ENCODE measurements at regions not wholly inside any gene's neighbourhood (a gene's known extent, or its start where the extent isn't known, plus 50 kb on each side); places are given as distances from the start of the nearest gene placed in this dataset.

DNA sequence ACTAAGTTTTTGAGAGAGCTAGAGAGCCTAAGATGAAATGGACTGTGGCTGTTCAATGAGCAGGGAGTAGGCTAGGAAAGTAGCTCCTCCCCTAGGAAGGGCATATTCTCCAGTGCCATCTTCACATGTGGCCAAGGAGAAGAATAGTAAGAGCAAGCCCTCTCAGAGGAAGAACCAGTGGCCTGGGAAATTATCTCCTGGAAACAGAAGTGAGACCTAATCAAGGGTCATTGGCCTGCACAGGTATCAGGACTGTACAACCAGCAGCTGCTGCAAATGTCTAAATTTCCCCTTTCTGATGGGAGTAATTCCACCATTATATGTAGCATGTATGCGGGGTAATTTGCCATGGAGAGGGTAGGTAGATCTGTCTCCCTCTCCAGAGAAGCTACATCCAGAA lies 334.8 kb upstream of the RASGEF1B start:
- POLR2A ChIA-PET (ENCODE audit: partially characterized antibody) = no interaction called here
- Histone ChIP-seq H2BK12ac (ENCODE audit: low read depth, low read length) (no peak overlapping the region), H3K9me3 (ENCODE audit: insufficient read depth in 2 of 2, low read depth in 1 of 2, low read length in 1 of 2) (no peaks in the 10 kb centered on the region), H3K23me2 (ENCODE audit: low read depth, low read length) (no peaks in the 10 kb centered on the region), H3K18ac (ENCODE audit: extremely low read depth, low read length) (no peak overlapping the region), H3K23ac (ENCODE audit: insufficient read length) (no peak overlapping the region), H4K91ac (replicated peaks; ENCODE audit: insufficient read length, low read length) (no peak overlapping the region), H4K5ac (ENCODE audit: insufficient read length, low read depth, low read length) (no peak overlapping the region), H3K4ac (replicated peaks; ENCODE audit: insufficient read length, low read depth, low read length) (no peak overlapping the region), H2AK5ac (ENCODE audit: low read depth, low read length) (no peak overlapping the region), H3K79me2 (ENCODE audit: control insufficient read depth in 1 of 2, insufficient read depth in 2 of 2, low read length in 2 of 2) (no peaks in the 10 kb centered on the region), H3K14ac (ENCODE audit: insufficient read length) (no peak overlapping the region), H3K27me3 (replicated peaks in 1 of 4; ENCODE audit: control insufficient read depth in 3 of 4, extremely low read depth in 1 of 4, insufficient read depth in 3 of 4, low read length in 3 of 4) (no peaks in the 10 kb centered on the region), H3K79me1 (ENCODE audit: low read depth, low read length) (no peaks in the 10 kb centered on the region), H2AFZ (ENCODE audit: low read length) (no peak overlapping the region), H2BK5ac (ENCODE audit: low read depth, low read length) (no peak overlapping the region), H3K4me3 (ENCODE audit: extremely low read depth in 1 of 4, insufficient read depth in 2 of 4, low read depth in 3 of 4, low read length in 4 of 4) (no peak overlapping the region), H3K4me1 (replicated peaks in 1 of 4; ENCODE audit: control insufficient read depth in 3 of 4, insufficient read depth in 4 of 4, low read length in 3 of 4) (no peaks in the 10 kb centered on the region), H2BK20ac (ENCODE audit: low read length) (no peak overlapping the region), H3K4me2 (ENCODE audit: insufficient read depth in 1 of 2, low read depth in 2 of 2, low read length in 2 of 2) (no peak overlapping the region), H2BK120ac (replicated peaks; ENCODE audit: low read depth, low read length) (no peak overlapping the region), H4K20me1 (replicated peaks in 1 of 2; ENCODE audit: control insufficient read depth in 1 of 2, insufficient read depth in 2 of 2, low read length in 2 of 2) (no peaks in the 10 kb centered on the region), H3K36me3 (ENCODE audit: control insufficient read depth in 2 of 4, insufficient read depth in 4 of 4, low read length in 3 of 4) (no peaks in the 10 kb centered on the region), H2BK15ac (ENCODE audit: low read length) (no peak overlapping the region), H4K8ac (ENCODE audit: extremely low read depth, insufficient read depth, low read length) (no peak overlapping the region), H3K9ac (replicated peaks in 1 of 4; ENCODE audit: extremely low read depth in 1 of 4, low read depth in 3 of 4, low read length in 3 of 4) (no peak overlapping the region), H3K56ac (replicated peaks; ENCODE audit: insufficient read length, low read depth, low read length) (no peak overlapping the region), H3K27ac (ENCODE audit: low read depth, low read length) (no peak overlapping the region)
- FAIRE-seq (no peak), DNase-seq (ENCODE audit: low read depth in 1 of 2, low spot score in 2 of 2) (no peak)
- WGBS, 2 experiments (ENCODE audit: extremely low coverage in 1 of 2, insufficient coverage in 1 of 2, insufficient read length in 1 of 2, insufficient replicate concordance in 2 of 2, low coverage in 1 of 2, low lambda C conversion rate in 2 of 2, missing lambda C conversion rate in 1 of 2) = 90% methylated on average over 1 of the region's 1 CpG; no CpG with 5 or more reads in 1 of the 2 experiments
- CTCF ChIA-PET (ENCODE audit: partially characterized antibody) = no interaction called here
- TF ChIP-seq CHD2 (IDR thresholded peaks at IDR 0.05; ENCODE audit: low read length) (no peak), BCL11A (IDR thresholded peaks at IDR 0.05; ENCODE audit: low read depth in 2 of 2, low read length in 2 of 2) (no peak), NANOG (IDR thresholded peaks at IDR 0.05; ENCODE audit: insufficient read depth, low read depth, low read length, poor library complexity, severe bottlenecking) (no peak), TBP (IDR thresholded peaks at IDR 0.05; ENCODE audit: low read depth, low read length) (no peak), RXRA (IDR thresholded peaks at IDR 0.05; ENCODE audit: insufficient read depth, low read depth, low read length) (no peak), RNF2 (IDR thresholded peaks at IDR 0.05; ENCODE audit: borderline replicate concordance, low read depth, low read length, missing control alignments, poor library complexity, severe bottlenecking) (no peak), MAFK (IDR thresholded peaks at IDR 0.05; ENCODE audit: low read depth, low read length) (no peak), TCF12 (IDR thresholded peaks at IDR 0.05; ENCODE audit: low read depth, low read length) (no peak), FOSL1 (IDR thresholded peaks at IDR 0.05; ENCODE audit: insufficient read depth, low read depth, low read length) (no peak), ZNF274 (IDR thresholded peaks at IDR 0.05; ENCODE audit: borderline replicate concordance, extremely low read depth, low read length) (no peak), ASH2L (IDR thresholded peaks at IDR 0.05; ENCODE audit: low read length) (no peak), CEBPB (IDR thresholded peaks at IDR 0.05; ENCODE audit: low read depth, low read length) (no peak), RBBP5 (IDR thresholded peaks at IDR 0.05; ENCODE audit: borderline replicate concordance, low read depth, low read length) (no peak), YY1 (IDR thresholded peaks at IDR 0.05; ENCODE audit: low read depth, low read length) (no peak)
- TF ChIP-seq, protein P1, sequence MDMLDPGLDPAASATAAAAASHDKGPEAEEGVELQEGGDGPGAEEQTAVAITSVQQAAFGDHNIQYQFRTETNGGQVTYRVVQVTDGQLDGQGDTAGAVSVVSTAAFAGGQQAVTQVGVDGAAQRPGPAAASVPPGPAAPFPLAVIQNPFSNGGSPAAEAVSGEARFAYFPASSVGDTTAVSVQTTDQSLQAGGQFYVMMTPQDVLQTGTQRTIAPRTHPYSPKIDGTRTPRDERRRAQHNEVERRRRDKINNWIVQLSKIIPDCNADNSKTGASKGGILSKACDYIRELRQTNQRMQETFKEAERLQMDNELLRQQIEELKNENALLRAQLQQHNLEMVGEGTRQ (IDR thresholded peaks at IDR 0.05; ENCODE audit: low read length) = no peak

Data from H1 (cell line).